NOMO-1 treated with dmso at 0.1 percent for 144 hours (cell line): ENCODE measurements at regions not wholly inside any gene's neighbourhood (a gene's known extent, or its start where the extent isn't known, plus 50 kb on each side); places are given as distances from the start of the nearest gene placed in this dataset.
"Not testable (repeated sequence)": the region's sequence is repeated elsewhere in the genome, so short reads cannot be mapped to it uniquely, and the experiment has no call there.

Source experiments
- DNase-seq: peaks from one replicate; lab custom pipeline; 2025; ENCODE audit not compliant: unreplicated experiment; lab: John Stamatoyannopoulos, UW

DNA sequence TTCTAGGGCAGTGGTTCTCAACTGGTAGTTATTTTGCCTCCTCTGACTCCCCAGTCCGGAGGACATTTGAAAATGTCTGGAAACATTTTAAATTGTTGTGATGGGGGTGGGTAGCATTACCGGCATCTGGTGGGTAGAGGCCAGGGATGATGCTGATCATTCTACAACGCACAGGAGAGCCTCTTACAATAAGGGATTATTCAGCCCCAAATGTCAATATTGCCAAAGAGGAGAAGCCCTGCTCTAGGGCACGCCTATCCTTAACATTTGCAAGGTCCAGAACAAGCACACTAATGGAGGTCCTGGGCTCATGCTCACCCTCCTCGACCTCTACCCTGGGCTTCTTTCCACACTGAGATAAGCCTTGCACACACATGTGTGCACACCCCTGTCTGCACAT is 106.4 kb downstream of the MINAR1 start:
- DNase-seq = no peak

DNA sequence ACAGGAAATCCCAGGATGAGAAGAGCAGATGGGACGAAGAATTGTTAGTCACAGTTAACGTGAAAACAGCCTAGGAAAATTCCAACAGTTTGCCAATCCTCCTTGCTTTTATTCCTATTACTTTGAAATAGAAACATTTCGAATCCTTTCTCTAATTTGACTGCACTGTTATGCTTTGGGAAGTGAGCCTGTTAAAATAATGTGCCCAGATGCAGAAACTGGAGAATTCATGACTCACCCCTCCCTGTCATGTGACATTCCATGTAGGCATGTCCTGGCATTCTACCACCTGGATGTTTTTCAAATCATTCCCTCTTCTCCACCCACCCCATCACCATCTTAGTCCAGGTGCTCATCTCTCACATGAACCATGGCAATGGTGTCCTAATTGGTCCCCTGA is 107.3 kb downstream of the MINAR1 start:
- no peak for DNase-seq

DNA sequence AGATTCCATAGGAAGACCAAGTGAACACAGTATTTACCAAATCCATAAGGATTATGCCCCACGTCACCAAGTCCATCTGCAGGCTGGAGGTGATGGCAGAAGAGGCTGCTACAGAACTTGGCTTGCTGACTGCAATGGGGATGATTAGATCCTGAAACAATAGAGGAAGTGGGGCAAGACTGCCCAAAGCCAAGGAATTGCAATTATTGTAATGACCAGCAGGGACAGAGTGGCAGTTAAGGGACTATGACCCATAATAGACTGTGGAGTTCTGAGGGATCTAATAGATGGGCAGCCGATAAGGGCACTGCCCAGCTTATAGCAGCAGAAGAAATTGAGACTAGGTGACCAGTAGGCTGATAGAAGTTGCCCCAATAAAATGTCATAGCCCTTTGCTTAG is 108.4 kb downstream of the MINAR1 start:
- no peak for DNase-seq

DNA sequence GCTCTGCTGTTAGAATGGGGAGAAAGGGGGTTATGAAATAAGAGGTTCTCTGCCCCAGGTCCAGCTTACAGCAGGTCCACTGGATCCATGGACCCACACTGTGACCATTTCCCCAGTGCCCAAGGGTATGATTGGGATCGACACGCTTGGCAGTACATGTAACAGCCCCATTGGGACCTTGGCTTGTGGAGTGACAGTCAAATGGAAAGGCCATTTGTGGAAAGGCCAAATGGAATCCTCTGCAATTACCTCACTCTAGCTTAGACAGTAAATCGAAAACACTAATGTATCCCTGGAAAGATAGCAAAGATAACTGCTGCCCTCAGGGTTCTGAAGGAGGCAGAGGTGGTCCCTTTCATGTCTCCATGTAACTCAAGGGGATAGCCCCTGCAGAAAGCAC is 109.1 kb downstream of the MINAR1 start:
- no peak for DNase-seq

DNA sequence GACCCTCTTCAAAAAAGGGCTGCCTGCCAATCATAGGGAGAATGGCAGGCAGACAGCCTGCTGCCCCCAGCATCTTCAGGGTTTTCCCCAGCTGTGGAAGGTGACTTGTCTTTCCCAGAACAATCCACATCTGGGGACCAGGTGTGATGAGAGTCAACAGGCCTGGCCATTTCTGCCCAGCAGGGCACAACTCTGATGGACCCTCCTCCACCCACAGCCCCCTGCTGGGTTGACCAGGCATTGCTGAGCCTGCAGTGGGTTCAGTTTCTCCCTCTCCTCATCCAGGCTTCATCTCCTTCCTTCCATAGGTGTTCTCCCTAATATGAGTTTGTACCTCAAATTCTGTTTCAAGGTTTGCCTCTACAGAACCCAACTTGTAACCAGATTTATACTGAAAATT is 111.0 kb downstream of the MINAR1 start:
- no peak for DNase-seq

DNA sequence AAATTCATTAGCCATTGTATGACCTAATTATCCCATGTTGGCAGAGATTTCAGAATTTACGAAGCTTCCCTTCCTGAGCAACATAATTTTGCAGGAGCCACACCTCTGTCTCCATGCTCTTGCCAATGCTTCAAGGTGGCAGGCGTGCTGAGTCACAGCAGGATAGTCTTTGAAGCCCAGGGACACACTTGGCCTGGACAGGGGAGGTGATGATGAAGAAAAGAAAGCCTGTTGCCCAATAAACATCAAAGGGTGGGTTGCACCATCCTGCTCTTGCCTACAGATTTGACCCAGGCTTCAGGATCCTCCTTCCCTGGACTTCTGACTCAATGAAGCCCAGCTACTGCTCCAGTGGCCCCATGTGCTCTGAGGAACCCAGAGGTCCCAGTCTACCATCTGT is 117.1 kb downstream of the MINAR1 start:
- DNase-seq = no peak

DNA sequence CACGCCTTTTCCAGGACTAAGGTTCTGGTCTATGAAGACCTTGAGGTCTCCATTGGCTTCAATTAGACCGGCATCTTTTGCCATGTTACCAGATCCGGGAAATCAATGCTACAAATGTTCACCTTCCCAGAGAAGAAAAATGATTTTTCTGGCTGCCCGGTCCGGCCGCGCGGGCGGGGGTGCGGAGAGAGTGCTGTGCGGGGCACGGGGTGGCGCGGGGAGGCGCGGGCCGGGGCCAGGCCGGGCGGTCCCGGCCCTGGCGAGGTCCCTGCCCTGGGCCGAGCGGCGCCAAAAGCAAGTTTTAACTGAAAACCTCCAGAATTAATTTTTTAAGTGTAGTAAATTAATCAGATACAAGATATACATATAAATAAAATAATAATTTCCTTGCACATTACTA is 128.2 kb downstream of the MINAR1 start:
- no peak for DNase-seq

- no peak for DNase-seq
These were observed 129.8 kb downstream of the MINAR1 start for GRCh38 chr15:79561982-79562381.

DNA sequence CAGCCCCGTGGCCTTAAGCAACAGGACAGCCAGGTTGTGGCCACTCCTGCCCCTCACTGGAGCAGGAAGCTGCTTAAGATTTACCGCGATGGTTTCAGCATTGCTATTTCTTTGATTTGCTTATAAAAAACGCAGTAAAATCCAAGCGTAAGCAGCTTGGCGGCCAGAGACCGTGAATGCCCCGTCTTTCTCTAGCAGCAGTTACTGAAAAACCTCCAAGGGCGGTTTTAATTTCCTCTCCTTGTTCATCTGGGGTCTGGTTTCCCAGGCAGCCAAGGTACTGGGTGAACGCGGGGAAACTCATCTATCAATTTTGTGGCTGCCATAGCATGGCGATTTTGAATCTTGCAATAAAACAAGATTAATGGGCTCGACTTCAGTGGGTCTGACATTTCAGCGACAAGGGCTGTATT is 130.3 kb downstream of the MINAR1 start:
- no peak for DNase-seq

GRCh38 chr15:79562899-79563298 is 130.8 kb downstream of the MINAR1 start:
- no peak for DNase-seq

DNA sequence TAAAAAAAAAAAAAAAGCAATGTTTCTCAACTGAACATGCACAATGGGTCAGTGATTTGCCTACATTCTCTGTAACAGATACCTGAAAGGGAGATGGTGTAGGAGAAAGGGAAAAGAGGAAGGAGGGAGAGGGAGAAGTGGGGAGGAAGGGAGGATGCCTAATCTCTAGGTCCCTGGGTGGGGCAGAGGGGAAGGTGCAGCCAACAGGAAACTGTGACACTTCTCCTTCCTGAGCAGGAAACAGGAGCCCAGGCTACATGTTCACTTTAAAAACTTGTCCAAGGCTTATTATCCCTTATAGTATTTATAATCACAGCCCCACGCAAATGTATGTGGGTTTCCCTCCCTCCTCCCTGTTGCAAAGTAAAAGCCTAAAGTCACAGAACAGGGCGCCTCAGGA is 137.9 kb downstream of the MINAR1 start:
- no peak for DNase-seq

DNA sequence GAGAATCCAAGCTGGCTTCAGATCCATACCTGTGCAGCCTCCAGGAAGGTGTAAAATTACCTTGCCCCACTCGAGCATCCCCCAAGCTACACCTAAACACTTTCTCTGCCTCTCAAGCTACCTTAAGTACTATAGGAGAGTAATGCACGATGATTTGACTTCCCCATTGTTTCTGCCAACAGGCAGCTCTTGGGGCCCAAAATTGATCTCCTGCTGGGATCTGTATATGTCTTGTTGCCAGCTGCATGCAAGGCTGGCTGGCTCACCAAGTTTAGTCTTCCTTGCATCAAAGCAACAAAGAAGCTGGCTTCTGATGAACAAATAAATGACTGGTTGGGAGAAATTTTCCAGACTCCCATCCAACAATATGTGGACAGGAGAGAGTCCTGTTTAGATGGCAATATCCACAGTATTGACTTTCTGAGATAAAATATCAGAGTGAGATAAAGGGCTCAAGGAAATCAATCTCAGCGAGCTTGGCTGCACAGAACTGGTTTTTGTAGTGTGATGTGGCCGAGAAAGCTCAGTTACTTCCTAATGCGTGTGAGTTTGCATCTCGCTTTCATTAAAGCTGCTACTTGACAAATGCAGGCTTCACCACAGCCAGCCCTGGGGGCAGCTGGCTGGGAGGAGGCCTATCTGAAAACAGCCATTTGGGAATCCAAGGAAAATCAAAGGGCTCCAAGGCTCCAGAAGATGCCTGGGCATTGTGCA is 140.7 kb downstream of the MINAR1 start:
- DNase-seq = no peak

DNA sequence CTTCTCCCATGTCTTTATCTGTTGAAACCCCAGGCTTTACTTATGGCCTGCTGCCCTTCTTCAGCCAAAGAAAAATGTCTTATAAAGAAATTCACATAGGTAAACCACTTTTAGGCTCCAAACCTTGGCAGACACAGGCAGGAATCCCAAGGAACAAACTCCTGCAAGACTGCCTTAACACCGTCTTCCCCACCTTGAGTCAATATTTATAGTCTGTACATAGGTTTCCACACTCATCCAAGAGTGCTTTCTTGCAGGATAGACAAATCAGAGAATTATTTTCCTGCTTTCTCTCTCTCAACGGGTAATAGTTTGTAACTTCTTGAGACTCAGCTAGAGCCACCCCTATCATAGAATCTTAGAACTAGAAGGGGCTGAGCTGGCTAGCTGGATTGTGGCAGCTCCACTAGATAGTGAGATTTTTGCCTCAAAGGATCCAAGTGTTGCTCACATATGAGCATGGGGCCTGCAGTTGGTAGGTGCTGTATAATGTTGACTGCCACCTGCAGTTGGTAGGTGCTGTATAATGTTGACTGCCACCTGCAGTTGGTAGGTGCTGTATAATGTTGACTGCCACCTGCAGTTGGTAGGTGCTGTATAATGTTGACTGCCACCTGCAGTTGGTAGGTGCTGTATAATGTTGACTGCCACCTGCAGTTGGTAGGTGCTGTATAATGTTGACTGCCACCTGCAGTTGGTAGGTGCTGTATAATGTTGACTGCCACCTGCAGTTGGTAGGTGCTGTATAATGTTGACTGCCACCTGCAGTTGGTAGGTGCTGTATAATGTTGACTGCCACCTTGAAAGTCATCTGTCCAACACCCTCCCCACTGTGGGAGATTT is 142.5 kb downstream of the MINAR1 start:
- DNase-seq = not testable (repeated sequence)

DNA sequence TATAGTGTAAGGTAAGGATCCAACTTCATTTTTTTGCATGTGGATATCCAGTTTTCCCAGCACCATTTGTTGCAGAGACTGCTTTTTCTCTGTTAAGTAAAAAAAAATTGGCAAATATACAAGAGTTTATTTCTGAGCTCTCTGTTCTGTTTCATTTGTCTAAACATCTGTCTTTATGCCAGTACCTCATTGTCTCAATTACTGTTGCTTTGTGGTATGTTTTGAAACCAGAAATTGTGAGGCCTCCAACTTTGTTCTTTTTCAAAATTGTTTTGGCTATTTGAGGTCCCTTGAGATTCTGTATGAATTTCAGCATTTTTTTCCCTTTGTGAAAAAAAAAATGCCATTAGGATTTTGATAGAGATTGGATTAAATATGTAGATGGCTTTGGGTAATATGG is 150.5 kb downstream of the MINAR1 start:
- no peak for DNase-seq

GRCh38 chr15:79592126-79592525 is 160.0 kb downstream of the MINAR1 start:
- no peak for DNase-seq

GRCh38 chr15:79593119-79593869 is 161.2 kb downstream of the MINAR1 start:
- DNase-seq = no peak

DNA sequence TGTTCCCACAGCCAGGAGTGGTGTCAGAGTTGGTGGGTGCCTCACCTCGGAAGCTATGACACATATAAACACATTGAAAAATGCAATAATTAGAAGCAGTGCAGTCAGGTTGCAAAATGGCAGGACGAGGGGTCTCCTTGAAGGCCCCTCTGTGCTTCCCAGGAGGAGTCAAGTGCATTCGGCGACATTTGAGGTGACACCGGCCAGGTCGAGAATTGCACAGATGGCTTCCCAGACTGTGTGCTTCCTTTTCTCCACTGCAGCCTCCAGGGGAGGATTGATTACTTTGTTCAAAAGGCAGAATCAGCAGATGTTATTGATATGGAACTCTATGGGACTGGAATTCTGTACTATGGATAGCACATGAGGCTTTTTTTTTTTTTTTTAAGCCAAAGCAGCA is 163.2 kb downstream of the MINAR1 start:
- no peak for DNase-seq

DNA sequence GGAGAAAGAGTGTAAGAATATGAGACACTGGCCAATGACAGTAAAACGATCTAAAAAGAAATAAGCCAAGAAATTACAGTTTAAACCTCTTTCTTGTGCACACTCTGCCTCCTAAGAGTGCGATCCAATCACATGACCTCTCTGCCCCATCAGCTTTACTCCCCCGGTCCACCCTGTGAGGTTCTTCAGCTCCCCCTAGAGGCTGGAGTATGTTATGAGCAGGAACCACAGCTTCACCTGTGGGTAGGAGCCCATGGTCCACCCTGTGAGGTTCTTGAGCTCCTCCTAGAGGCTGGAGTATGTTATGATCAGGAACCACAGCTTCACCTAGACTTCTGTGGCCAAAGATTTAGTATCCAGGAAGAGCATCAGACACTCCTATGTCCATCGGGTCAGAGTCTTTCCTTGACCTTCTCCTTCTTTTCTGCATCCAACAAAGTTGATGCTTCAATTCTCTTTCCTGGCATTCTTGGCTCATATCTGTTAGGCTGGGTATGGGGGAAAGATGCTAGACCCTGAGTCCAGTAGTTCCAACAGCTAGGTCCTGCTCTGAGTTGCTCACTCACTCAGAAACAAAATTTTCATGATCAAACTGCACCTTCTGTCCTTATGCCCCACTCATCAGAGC is 164.0 kb downstream of the MINAR1 start:
- peak; percentile 79 for DNase-seq

DNA sequence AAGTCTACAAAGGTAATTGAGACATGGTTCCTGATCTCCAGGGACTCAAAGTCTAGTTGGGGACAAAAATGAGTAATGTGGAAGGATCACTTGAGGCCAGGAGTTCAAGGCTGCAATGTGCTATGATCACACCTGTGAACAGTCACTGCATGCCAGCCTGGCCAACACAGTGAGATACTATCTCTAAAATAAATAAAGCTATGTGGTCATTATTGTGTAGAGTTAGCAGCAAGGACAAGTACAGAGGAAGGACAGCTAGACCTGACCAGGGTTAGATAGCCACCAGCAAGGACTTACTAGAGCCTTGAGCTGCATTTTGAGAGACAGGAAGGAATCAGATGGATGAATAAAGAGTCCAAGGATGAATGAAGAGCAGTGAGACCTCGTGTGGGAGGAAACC is 166.5 kb downstream of the MINAR1 start:
- DNase-seq = no peak

GRCh38 chr15:79601405-79602086 is 169.4 kb downstream of the MINAR1 start:
- DNase-seq = no peak

DNA sequence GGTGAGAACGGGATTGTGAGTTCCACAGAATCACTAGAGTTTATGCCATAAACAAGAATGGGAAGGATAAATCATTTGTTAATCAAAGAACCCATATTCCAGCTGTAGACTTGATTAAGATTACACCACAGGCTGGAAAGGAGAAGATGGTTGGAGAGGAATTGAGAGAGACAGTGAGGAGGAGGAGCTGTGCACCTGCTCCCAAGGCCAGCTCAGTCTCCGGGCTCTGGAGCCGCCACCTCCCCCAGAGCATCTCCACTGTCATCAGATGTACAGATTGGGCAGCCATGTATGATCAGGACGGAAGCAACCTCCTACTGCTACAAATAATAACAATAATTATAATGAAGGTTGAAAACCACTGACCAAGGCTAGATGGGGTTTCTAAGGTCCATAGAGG is 170.0 kb downstream of the MINAR1 start:
- no peak for DNase-seq
